OCI-LY1 (cell line): ENCODE measurements at regions not wholly inside any gene's neighbourhood (a gene's known extent, or its start where the extent isn't known, plus 50 kb on each side); places are given as distances from the start of the nearest gene placed in this dataset.

Experiments
- H2AFZ ChIP-seq: fragments of 200-600 bp; sonication (generic), shearing (Covaris generic); 2 replicates; pipeline ENCODE4 v1.6.0; 2014; ENCODE audit warnings: antibody characterized with exemption, mild to moderate bottlenecking, low read length
- H3F3A ChIP-seq: fragments of 200-600 bp; sonication (generic), shearing (Covaris generic); 2 replicates; pipeline ENCODE4 v1.6.0; 2014; ENCODE audit warnings: mild to moderate bottlenecking, antibody characterized with exemption, low read length, moderate library complexity; ENCODE audit not compliant: insufficient read depth
- H3K27ac ChIP-seq: fragments of 200-600 bp; sonication (generic); 2 replicates; pipeline ENCODE4 v1.5.1; 2014; ENCODE audit warnings: low read length, mixed run types, mild to moderate bottlenecking, low read depth; ENCODE audit not compliant: poor library complexity, severe bottlenecking
- H3K27me3 ChIP-seq: fragments of 200-600 bp; sonication (generic); 2 replicates; pipeline ENCODE4 v1.6.0; 2014; ENCODE audit warnings: antibody characterized with exemption, mild to moderate bottlenecking, low read length, moderate library complexity; ENCODE audit not compliant: insufficient read depth
- H3K36me3 ChIP-seq: fragments of 200-600 bp; sonication (generic); 2 replicates; pipeline ENCODE4 v1.6.1; 2014; ENCODE audit warnings: mild to moderate bottlenecking, antibody characterized with exemption, low read length, moderate library complexity, mixed read lengths; ENCODE audit not compliant: insufficient read depth
- H3K4me1 ChIP-seq: fragments of 200-600 bp; sonication (generic); 2 replicates; pipeline ENCODE4 v1.5.1; 2014; ENCODE audit warnings: mild to moderate bottlenecking, low read length, moderate library complexity; ENCODE audit not compliant: insufficient read depth, severe bottlenecking
- H3K4me2 ChIP-seq: fragments of 200-600 bp; sonication (generic), shearing (Covaris generic); 2 replicates; pipeline ENCODE4 v1.6.1; 2014; ENCODE audit warnings: low read length
- H3K4me3 ChIP-seq: fragments of 200-600 bp; sonication (generic); 2 replicates; pipeline ENCODE4 v1.5.1; 2014; ENCODE audit warnings: low read length, low read depth, mild to moderate bottlenecking, mixed read lengths; ENCODE audit not compliant: poor library complexity, severe bottlenecking
- H3K79me2 ChIP-seq: fragments of 200-600 bp; shearing (Covaris generic); 2 replicates; pipeline ENCODE4 v1.6.1; 2016; ENCODE audit warnings: mixed run types, low read length, mixed read lengths; ENCODE audit not compliant: insufficient read depth
- H3K9ac ChIP-seq: fragments of 200-600 bp; sonication (generic), shearing (Covaris generic); 2 replicates; pipeline ENCODE4 v1.6.1; 2014; ENCODE audit warnings: mild to moderate bottlenecking, low read length, mixed read lengths
- H3K9me2 ChIP-seq: fragments of 200-600 bp; sonication (generic), shearing (Covaris generic); 2 replicates; pipeline ENCODE4 v1.6.1; 2014; ENCODE audit warnings: low read depth, mild to moderate bottlenecking, low read length, mixed read lengths
- H3K9me3 ChIP-seq: fragments of 200-600 bp; shearing (Covaris generic); 2 replicates; pipeline ENCODE4 v1.6.1; 2014; ENCODE audit warnings: low read length, mixed read lengths
- H4K20me1 ChIP-seq: fragments of 200-600 bp; sonication (generic), shearing (Covaris generic); 2 replicates; pipeline ENCODE4 v1.6.0; 2016; ENCODE audit warnings: mild to moderate bottlenecking, low read length; ENCODE audit not compliant: insufficient read depth
- CTCF ChIP-seq: fragments of 200-600 bp; sonication (generic), shearing (Covaris generic); IDR thresholded peaks from 2 replicates; pipeline ENCODE4 v1.5.1; 2017; ENCODE audit warnings: mild to moderate bottlenecking, antibody characterized with exemption, low read length, moderate library complexity, mixed read lengths
- EZH2 ChIP-seq: fragments of 200-600 bp; sonication (generic), shearing (Covaris generic); IDR thresholded peaks from 2 replicates; pipeline ENCODE4 v1.8.0; 2017; ENCODE audit warnings: borderline replicate concordance, mixed run types, mild to moderate bottlenecking, antibody characterized with exemption, low read length, moderate library complexity, mixed read lengths

- Histone ChIP-seq H3F3A (no peaks in the 10 kb centered on the region), H2AFZ (no peak overlapping the region), H3K4me1 (no peaks in the 10 kb centered on the region), H3K9me3 (no peaks in the 10 kb centered on the region), H3K36me3 (no peaks in the 10 kb centered on the region), H3K9me2 (no peaks in the 10 kb centered on the region), H3K27ac (no peak overlapping the region), H3K27me3 (no peaks in the 10 kb centered on the region), H3K4me3 (no peak overlapping the region), H3K4me2 (no peak overlapping the region), H3K79me2 (no peaks in the 10 kb centered on the region), H4K20me1 (no peaks in the 10 kb centered on the region), H3K9ac (no peak overlapping the region)
- TF ChIP-seq EZH2, result no peak
- TF ChIP-seq CTCF, result no peak
Observed at GRCh38 chr9:68627104-68627503, 77.9 kb upstream of the PIP5K1B start.

- Histone ChIP-seq H3K4me1 (no peaks in the 10 kb centered on the region), H3K4me3 (no peak overlapping the region), H3K9me3 (no peaks in the 10 kb centered on the region), H3K27me3 (no peaks in the 10 kb centered on the region), H3K9me2 (no peaks in the 10 kb centered on the region), H3K79me2 (no peaks in the 10 kb centered on the region), H3K4me2 (no peak overlapping the region), H3K27ac (no peak overlapping the region), H3K36me3 (no peaks in the 10 kb centered on the region), H3K9ac (no peak overlapping the region), H2AFZ (no peak overlapping the region), H4K20me1 (no peaks in the 10 kb centered on the region), H3F3A (no peaks in the 10 kb centered on the region)
- TF ChIP-seq EZH2, result no peak
- TF ChIP-seq CTCF, result no peak
Observed at GRCh38 chr9:68627594-68627993, 77.4 kb upstream of the PIP5K1B start.

- Histone ChIP-seq H3K9me2 (no peaks in the 10 kb centered on the region), H3K9ac (no peak overlapping the region), H3K4me2 (no peak overlapping the region), H3K4me3 (no peak overlapping the region), H3K79me2 (no peaks in the 10 kb centered on the region), H3K27me3 (no peaks in the 10 kb centered on the region), H3K27ac (no peak overlapping the region), H3K9me3 (no peaks in the 10 kb centered on the region), H3F3A (no peaks in the 10 kb centered on the region), H4K20me1 (no peaks in the 10 kb centered on the region), H2AFZ (no peak overlapping the region), H3K36me3 (no peaks in the 10 kb centered on the region), H3K4me1 (no peaks in the 10 kb centered on the region)
- no peak for TF ChIP-seq CTCF
- no peak for TF ChIP-seq EZH2
Observed at GRCh38 chr9:68629042-68629441, 76.0 kb upstream of the PIP5K1B start.
